ENCODE measurements at regions not wholly inside any gene's neighbourhood (a gene's known extent, or its start where the extent isn't known, plus 50 kb on each side); places are given as distances from the start of the nearest gene placed in this dataset.

GRCh38 chr1:75668813-75669212, 55.7 kb upstream of the ACADM start:
- ChIA-PET CTCF (no interaction called here), POLR2A (no interaction called here)
- no peak for DNase-seq (ENCODE audit: extremely low spot score)

DNA sequence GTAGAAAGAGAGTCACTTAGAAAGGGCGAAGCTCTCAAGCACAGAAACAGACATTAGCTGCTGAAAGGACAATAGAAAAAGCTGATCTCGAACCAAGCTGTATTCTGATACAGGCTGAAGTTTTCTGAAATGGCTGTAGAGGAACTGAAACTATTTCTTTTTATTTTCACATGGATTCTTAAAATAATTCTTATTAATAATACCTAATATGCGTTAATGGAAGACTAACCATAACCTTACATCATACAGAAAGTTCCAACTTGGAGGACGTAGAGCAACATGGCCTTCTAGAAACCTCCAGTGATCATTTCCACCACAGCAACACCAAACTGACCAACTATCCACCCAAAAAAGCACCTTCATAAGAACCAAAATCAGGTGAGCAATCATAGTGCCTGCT, 52.8 kb upstream of the ACADM start:
- no peak for DNase-seq (ENCODE audit: extremely low spot score)
- TF ChIP-seq FOXK2 (IDR thresholded peaks at IDR 0.05) (no peak), FOXM1 (IDR thresholded peaks at IDR 0.05; ENCODE audit: borderline replicate concordance) (no peak), L3MBTL2 (conservative IDR thresholded peaks at IDR 0.05) (no peak), HDGF (IDR thresholded peaks at IDR 0.05; ENCODE audit: borderline replicate concordance) (no peak), BHLHE40 (IDR thresholded peaks at IDR 0.05; ENCODE audit: borderline replicate concordance) (no peak), NFRKB (IDR thresholded peaks at IDR 0.05) (no peak), SUZ12 (IDR thresholded peaks at IDR 0.05) (no peak)
- CTCF ChIA-PET, result no interaction called here
- POLR2A ChIA-PET, result no interaction called here

More at GRCh38 chr1:75668813-75669212, 55.7 kb upstream of the ACADM start:
- TF ChIP-seq HDGF (IDR thresholded peaks at IDR 0.05; ENCODE audit: borderline replicate concordance) (no peak), ELF4 (IDR thresholded peaks at IDR 0.05) (no peak), SUZ12 (IDR thresholded peaks at IDR 0.05) (no peak), BHLHE40 (IDR thresholded peaks at IDR 0.05; ENCODE audit: borderline replicate concordance) (no peak), SP1 (IDR thresholded peaks at IDR 0.05) (no peak), FOXM1 (IDR thresholded peaks at IDR 0.05; ENCODE audit: borderline replicate concordance) (no peak), FOXK2 (IDR thresholded peaks at IDR 0.05) (no peak), ZNF384 (IDR thresholded peaks at IDR 0.05) (no peak), CTBP1 (IDR thresholded peaks at IDR 0.05; ENCODE audit: borderline replicate concordance) (no peak), LEF1 (IDR thresholded peaks at IDR 0.05; ENCODE audit: borderline replicate concordance) (no peak), NFRKB (IDR thresholded peaks at IDR 0.05) (no peak), L3MBTL2 (conservative IDR thresholded peaks at IDR 0.05) (no peak), FOXA1 (IDR thresholded peaks at IDR 0.05) (no peak), ARNT (IDR thresholded peaks at IDR 0.05) (no peak)
- TF ChIP-seq, protein P1, sequence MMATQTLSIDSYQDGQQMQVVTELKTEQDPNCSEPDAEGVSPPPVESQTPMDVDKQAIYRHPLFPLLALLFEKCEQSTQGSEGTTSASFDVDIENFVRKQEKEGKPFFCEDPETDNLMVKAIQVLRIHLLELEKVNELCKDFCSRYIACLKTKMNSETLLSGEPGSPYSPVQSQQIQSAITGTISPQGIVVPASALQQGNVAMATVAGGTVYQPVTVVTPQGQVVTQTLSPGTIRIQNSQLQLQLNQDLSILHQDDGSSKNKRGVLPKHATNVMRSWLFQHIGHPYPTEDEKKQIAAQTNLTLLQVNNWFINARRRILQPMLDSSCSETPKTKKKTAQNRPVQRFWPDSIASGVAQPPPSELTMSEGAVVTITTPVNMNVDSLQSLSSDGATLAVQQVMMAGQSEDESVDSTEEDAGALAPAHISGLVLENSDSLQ (IDR thresholded peaks at IDR 0.05), result no peak

DNA sequence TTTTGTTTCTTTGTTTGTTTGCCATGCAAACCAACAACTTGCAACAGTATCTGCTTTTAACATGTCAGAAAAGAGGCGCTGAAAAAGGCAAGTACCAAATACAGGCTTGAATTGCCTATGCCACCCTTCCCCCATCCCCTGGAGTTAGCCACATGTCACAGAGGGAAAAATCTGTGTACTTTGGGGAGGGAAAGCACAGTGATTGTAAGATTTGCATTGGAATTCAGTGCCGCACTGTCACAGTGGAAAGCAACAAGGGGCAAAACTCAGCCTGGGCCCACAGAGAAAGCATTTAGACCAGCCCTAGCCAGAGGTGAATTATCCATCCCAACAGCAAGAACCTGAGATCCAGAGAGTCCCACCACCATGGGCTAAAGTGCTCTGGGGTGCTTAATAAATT, 52.4 kb upstream of the ACADM start:
- CTCF ChIA-PET, result no interaction called here
- no peak for TF ChIP-seq BHLHE40 (IDR thresholded peaks at IDR 0.05; ENCODE audit: borderline replicate concordance)
- TF ChIP-seq LEF1 (IDR thresholded peaks at IDR 0.05; ENCODE audit: borderline replicate concordance), result no peak
- TF ChIP-seq ARNT (IDR thresholded peaks at IDR 0.05), result no peak
- no peak for TF ChIP-seq NFRKB (IDR thresholded peaks at IDR 0.05)
- TF ChIP-seq HDGF (IDR thresholded peaks at IDR 0.05; ENCODE audit: borderline replicate concordance), result no peak
- TF ChIP-seq L3MBTL2 (conservative IDR thresholded peaks at IDR 0.05), result no peak
- TF ChIP-seq TARDBP (IDR thresholded peaks at IDR 0.05), result no peak
- TF ChIP-seq ZNF384 (IDR thresholded peaks at IDR 0.05), result no peak
- no peak for TF ChIP-seq FOXK2 (IDR thresholded peaks at IDR 0.05)
- TF ChIP-seq SP1 (IDR thresholded peaks at IDR 0.05), result no peak
- no peak for TF ChIP-seq SUZ12 (IDR thresholded peaks at IDR 0.05)
- no peak for TF ChIP-seq CTBP1 (IDR thresholded peaks at IDR 0.05; ENCODE audit: borderline replicate concordance)
- TF ChIP-seq FOXA1 (IDR thresholded peaks at IDR 0.05), result no peak
- no peak for TF ChIP-seq FOXM1 (IDR thresholded peaks at IDR 0.05; ENCODE audit: borderline replicate concordance)
- TF ChIP-seq, protein P1 (IDR thresholded peaks at IDR 0.05), result no peak
- TF ChIP-seq ELF4 (IDR thresholded peaks at IDR 0.05), result no peak
- POLR2A ChIA-PET, result no interaction called here
- no peak for DNase-seq (ENCODE audit: extremely low spot score)

DNA sequence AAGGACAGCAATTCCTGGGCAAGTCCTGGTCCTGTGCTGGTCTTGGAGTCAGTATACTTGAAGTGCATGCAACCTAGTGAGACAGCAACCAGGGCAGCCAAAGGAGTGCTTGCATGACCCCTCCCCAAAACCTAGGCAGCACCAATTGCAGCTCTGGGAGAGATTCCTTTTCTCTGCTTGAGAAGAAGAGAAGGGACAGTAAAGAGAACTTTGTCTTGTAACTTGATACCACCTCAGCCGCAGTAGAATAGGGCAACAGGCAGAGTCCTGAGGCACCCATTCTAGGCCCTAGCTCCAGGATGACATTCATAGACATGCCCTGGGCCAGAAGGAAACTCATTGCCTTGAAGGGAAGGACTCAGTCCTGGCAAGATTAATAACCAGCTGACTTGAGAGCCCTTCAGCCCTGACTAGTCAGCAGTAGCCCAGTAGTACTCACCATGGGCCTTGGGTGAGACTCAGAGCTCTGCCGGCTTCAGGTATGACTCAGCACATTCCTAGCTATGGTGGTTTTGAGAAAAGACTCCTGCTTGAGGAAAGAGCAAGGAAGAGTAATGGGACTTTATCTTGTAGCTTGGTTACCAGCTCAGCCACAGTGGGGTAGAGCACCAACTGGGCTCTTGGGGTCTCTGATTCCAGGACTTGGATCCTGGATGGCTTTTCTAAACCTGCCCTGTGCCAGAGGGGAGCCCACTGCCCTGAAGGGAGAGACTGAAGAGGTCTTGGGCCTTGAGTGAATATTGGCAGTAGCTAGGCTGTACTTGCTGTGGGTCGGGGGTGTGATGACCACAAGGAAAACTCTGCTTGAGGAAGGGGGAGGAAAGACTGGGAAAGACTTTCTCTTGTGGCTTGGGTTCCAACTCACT, 51.7 kb upstream of the ACADM start:
- peak; percentile 26 for DNase-seq (ENCODE audit: extremely low spot score)
- TF ChIP-seq FOXA1 (IDR thresholded peaks at IDR 0.05) (no peak), FOXK2 (IDR thresholded peaks at IDR 0.05) (no peak), LEF1 (IDR thresholded peaks at IDR 0.05; ENCODE audit: borderline replicate concordance) (no peak), ARNT (IDR thresholded peaks at IDR 0.05) (no peak), CTBP1 (IDR thresholded peaks at IDR 0.05; ENCODE audit: borderline replicate concordance) (no peak), L3MBTL2 (conservative IDR thresholded peaks at IDR 0.05) (no peak), NFRKB (IDR thresholded peaks at IDR 0.05) (no peak), ELF4 (IDR thresholded peaks at IDR 0.05) (no peak), SUZ12 (IDR thresholded peaks at IDR 0.05) (no peak), FOXM1 (IDR thresholded peaks at IDR 0.05; ENCODE audit: borderline replicate concordance) (no peak), SP1 (IDR thresholded peaks at IDR 0.05) (no peak), TARDBP (IDR thresholded peaks at IDR 0.05) (no peak), HDGF (IDR thresholded peaks at IDR 0.05; ENCODE audit: borderline replicate concordance) (no peak), BHLHE40 (IDR thresholded peaks at IDR 0.05; ENCODE audit: borderline replicate concordance) (no peak), ZNF384 (IDR thresholded peaks at IDR 0.05) (no peak)
- TF ChIP-seq, protein P1 (IDR thresholded peaks at IDR 0.05), result no peak
- POLR2A ChIA-PET, result no interaction called here
- CTCF ChIA-PET, result no interaction called here

GRCh38 chr1:75673399-75673798, 51.1 kb upstream of the ACADM start:
- ChIA-PET POLR2A (no interaction called here), CTCF (no interaction called here)
- DNase-seq (ENCODE audit: extremely low spot score), result no peak
- TF ChIP-seq TARDBP (IDR thresholded peaks at IDR 0.05) (no peak), SP1 (IDR thresholded peaks at IDR 0.05) (no peak), ARNT (IDR thresholded peaks at IDR 0.05) (no peak), ZNF384 (IDR thresholded peaks at IDR 0.05) (no peak), FOXK2 (IDR thresholded peaks at IDR 0.05) (no peak), NFRKB (IDR thresholded peaks at IDR 0.05) (no peak), ELF4 (IDR thresholded peaks at IDR 0.05) (no peak), L3MBTL2 (conservative IDR thresholded peaks at IDR 0.05) (no peak), LEF1 (IDR thresholded peaks at IDR 0.05; ENCODE audit: borderline replicate concordance) (no peak), BHLHE40 (IDR thresholded peaks at IDR 0.05; ENCODE audit: borderline replicate concordance) (no peak)
- TF ChIP-seq, protein P1 (IDR thresholded peaks at IDR 0.05), result no peak
